ENCODE measurements at regions not wholly inside any gene's neighbourhood (a gene's known extent, or its start where the extent isn't known, plus 50 kb on each side); places are given as distances from the start of the nearest gene placed in this dataset.
A peak's percentile ranks its signal among the peaks of the same experiment; 100 is the strongest.

DNA sequence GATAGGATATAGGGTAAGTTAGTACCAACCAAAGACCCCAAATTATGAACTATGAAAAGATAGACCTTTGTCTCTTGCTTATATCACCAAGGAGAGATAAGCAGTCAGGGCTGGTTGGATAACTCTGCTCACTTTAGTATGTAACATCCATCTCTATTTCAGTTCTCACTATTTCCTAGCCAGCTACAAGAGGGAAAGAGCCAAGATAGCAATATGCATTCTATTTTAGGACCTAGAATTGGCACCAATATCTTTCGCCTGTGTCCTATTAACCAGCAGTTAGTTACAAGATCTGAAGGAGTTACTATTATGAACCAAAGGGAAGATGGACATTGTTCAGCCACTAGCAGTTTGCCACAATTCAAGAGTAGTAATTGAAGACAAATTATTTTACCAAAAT is 457.5 kb downstream of the NSUN3 start:
- DNase-seq, result no peak

- no peak for DNase-seq
Measured at GRCh38 chr3:94522488-94522887, 459.6 kb downstream of the NSUN3 start.

- no peak for DNase-seq
Measured at GRCh38 chr3:94524102-94524919, 461.4 kb downstream of the NSUN3 start.

- peak; percentile 46 for DNase-seq
Measured at GRCh38 chr3:94525043-94525442, 462.2 kb downstream of the NSUN3 start.

DNA sequence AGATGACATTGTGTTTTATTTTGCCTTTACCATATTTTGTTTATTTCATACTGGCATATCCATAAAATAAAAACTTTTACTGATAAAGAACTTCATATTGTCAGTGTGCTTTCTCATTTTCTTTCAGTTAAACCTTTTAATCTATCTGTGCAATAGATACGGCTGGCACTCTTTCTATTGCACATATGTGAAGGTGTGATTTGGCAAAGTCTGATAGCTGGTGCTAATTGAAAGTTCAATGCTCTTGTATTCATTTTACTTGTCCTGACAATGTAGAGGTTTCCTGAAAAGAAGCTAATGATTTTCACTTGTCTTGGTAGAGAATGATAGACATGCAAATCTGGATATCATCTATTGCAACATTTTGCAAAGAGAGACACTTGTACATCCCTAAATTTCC is 467.0 kb downstream of the NSUN3 start:
- DNase-seq, result no peak

GRCh38 chr3:94532951-94533350 is 470.1 kb downstream of the NSUN3 start:
- no peak for DNase-seq

DNA sequence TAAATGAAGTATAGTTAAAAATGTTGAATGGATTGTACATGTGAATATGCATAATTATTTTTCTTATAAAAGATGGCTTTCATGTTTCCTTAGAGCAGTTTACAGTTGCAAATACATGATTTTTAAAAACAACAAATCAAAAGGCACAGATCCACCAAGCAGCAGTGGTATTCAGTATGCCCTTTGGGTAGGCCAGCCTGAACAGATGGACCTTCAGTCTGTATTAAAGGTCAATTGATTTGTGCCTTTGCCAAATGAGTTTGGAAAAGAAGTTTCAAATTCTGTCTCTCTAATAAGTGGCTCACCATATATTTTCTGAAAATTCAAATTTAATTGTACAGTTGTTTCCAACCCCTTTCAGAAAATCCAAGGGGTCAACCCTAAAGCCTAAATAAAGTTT is 477.1 kb downstream of the NSUN3 start:
- DNase-seq, result no peak

DNA sequence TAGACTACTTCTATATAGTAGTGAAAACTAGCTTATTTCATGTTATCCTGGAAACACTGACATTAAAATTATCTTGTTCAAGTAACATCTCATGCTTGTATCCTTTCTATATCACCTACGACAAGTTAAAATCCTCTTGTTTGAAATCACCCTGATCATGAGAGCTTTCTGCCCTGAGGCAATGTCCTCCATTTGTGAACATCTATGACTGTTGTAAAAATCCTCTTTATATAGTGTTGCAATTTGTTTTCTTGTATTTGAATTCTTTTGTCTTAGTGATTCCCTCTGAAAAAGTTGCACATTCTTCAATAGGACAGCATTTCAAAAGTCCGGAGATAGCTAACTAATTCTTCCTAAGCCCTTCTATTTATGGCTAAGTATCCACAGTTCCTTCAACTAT is 480.3 kb downstream of the NSUN3 start:
- no peak for DNase-seq

GRCh38 chr3:94544131-94544789 is 481.4 kb downstream of the NSUN3 start:
- no peak for DNase-seq

DNA sequence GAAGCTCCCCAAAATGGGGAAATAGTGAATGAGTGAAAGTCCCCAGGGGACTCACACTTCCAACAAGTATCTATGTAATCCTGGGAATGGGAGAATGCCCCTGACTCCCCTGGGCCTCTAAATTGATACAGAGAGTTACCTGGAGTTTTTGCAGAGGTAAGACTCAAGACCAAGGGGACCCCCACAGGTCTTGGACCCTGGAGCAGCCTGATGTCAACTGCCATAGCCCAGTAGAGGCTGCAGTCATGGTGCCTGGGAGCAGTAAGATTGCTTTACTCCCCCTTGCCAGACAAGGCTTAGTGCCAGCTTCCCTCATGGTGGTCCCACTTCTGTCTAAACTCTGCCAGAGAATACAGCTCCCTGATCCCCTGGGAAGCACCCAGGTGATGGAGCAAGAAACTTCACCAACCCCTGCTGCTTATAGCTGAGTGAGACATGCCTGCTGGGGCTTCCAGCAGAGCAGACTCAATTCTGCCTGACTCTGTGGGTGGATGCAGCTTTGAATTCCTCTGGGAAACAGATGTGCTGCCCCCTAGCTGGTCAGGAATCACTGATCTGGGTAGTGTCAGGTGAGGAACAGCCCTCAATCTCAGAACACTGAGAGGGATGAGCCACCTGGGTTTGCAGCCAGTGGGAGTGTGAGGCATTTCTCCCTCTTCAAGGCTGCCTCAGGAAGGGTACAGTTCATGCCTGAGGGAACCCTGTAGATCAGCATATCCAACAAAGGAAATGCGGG is 485.9 kb downstream of the NSUN3 start:
- DNase-seq, result no peak

- no peak for DNase-seq
Measured at GRCh38 chr3:94561094-94561493, 498.2 kb downstream of the NSUN3 start.

- DNase-seq, result no peak
Measured at GRCh38 chr3:94564247-94564646, 501.4 kb downstream of the NSUN3 start.

DNA sequence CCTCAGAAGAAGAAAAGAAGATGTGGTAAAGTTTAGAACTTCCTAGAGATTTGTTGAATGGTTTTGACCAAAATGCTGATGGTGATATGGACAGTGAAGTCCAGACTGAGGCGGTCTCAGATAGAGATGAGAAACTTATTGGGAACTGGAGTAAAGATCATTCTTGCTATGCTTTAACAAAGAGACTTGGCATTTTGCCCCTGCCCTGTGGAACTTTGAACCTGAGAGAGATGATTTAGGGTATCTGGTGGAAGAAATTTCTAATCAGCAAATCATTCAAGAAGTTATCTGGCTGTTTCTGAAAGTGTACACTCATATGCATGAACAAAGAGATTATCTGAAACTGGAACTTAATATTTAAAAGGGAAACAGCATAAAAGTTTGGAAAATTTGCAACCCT is 505.2 kb downstream of the NSUN3 start:
- DNase-seq, result no peak

DNA sequence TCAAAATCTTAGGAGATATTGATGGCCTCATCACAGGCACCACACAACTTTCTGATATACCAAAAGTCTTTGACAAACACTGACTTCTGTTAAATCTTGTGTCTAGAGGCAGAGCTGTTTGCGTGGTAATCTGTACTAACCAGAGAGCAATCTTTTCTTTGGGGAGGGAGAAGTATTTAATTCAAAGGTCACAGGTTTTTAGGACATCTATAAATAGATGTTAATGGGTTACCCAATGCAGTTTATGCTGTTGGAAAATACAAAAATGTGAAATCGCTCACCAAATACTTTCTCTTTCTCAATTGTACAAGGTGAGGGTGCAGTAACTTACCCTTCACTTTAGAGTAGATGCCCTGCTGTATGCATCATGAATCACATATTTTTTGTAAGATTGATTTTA is 510.5 kb downstream of the NSUN3 start:
- no peak for DNase-seq

DNA sequence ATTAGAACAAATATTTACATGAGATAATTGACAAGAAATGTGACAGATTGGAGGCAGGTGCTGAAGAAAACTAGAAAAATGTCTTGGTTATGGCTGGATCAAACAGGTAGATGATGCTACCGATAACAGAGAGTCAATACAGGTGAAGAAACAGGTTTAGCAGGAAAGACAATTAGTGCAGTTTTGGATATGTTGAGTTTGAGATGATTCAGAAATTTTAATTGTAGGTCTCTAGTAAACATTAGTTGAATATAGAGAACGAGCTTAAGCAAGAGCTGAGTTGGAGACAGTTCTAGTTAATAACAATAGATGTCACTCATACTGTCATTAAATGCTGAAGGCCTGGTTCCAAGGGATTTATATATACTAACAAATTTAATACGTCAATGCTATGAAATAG is 524.4 kb downstream of the NSUN3 start:
- no peak for DNase-seq

DNA sequence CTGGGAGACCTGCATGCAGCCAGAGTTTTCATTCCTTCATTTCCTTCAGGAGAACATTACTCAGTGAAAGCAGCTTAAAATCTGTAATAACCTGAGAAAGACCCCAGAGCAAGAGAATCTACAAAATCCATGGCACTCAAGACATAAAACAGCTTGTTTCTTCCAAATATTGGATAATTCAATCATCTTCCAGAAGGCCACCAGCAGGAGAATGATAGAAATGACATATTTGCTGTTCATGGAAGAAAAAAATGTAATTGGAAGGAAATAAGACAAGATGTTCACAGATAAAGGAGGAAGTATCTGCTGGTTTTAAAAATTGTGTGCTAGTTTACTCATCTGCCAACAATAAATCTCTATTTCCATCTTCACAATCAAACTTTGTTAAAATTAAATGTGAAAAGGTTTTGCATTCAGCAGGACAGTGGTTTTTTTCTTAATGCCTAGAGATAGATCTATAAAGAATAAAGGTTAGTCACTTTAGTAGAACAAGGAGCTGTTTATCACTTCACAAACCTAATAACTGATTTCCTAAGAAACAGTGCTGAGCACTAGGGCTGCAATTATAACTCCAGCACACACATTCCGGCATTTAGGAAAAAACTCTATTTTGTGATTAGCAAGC is 530.8 kb downstream of the NSUN3 start:
- DNase-seq, result no peak

DNA sequence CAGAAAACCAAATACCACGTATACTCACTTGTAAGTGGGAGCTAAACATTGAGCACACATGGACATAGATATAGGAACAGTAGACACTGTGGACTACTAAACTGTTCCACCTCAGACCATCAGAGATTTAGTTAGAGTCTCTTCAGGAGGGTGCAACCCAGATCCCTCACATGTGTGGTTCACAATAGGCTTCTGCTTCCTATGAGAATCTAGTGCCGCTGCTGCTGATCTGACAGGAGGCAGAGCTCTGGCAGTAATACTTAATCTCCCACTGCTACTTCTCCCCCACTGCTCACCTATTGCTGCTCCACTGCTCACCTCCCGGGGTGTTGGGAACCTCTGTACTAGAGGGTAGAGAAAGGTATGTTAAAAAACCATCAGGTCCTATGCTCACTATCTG is 533.3 kb downstream of the NSUN3 start:
- DNase-seq, result no peak

- no peak for DNase-seq
Measured at GRCh38 chr3:94596887-94597566, 534.2 kb downstream of the NSUN3 start.

- DNase-seq, result no peak
Measured at GRCh38 chr3:94607778-94608177, 544.9 kb downstream of the NSUN3 start.

GRCh38 chr3:94609908-94610307 is 547.0 kb downstream of the NSUN3 start:
- no peak for DNase-seq

- DNase-seq, result no peak
Measured at GRCh38 chr3:94611596-94611995, 548.7 kb downstream of the NSUN3 start.

GRCh38 chr3:94612631-94613030 is 549.8 kb downstream of the NSUN3 start:
- DNase-seq, result no peak

GRCh38 chr3:94614192-94614591 is 551.3 kb downstream of the NSUN3 start:
- DNase-seq, result no peak

Measured in right hindlimb (tissue), 1 donor.